ENCODE measurements at regions not wholly inside any gene's neighbourhood (a gene's known extent, or its start where the extent isn't known, plus 50 kb on each side); places are given as distances from the start of the nearest gene placed in this dataset.
"Not testable (repeated sequence)": the region's sequence is repeated elsewhere in the genome, so short reads cannot be mapped to it uniquely, and the experiment has no call there.

- DNase-seq (ENCODE audit: low read depth in 2 of 2): no peak
Observed at GRCh38 chr1:19024532-19024931, 68.1 kb upstream of the IFFO2 start.

- no peak for DNase-seq (ENCODE audit: low read depth in 2 of 2)
Observed at GRCh38 chr1:19023787-19024186, 67.3 kb upstream of the IFFO2 start.

- DNase-seq (ENCODE audit: low read depth in 2 of 2): no peak
Observed at GRCh38 chr1:19021845-19022244, 65.4 kb upstream of the IFFO2 start.

- DNase-seq (ENCODE audit: low read depth in 2 of 2): not testable (repeated sequence)
Observed at GRCh38 chr1:19019288-19019687, 62.8 kb upstream of the IFFO2 start.

- no peak for DNase-seq (ENCODE audit: low read depth in 2 of 2)
Observed at GRCh38 chr1:19015476-19015875, 59.0 kb upstream of the IFFO2 start.

- no peak for DNase-seq (ENCODE audit: low read depth in 2 of 2)
Observed at GRCh38 chr1:19014765-19015164, 58.3 kb upstream of the IFFO2 start.

GRCh38 chr1:19013826-19014548 lies 57.5 kb upstream of the IFFO2 start:
- no peak for DNase-seq (ENCODE audit: low read depth in 2 of 2)

- DNase-seq (ENCODE audit: low read depth in 2 of 2): no peak
Observed at GRCh38 chr1:19011845-19012231, 55.4 kb upstream of the IFFO2 start.

GRCh38 chr1:19010995-19011844 lies 54.7 kb upstream of the IFFO2 start:
- DNase-seq (ENCODE audit: low read depth in 2 of 2): peak; percentile 72 to 74

- DNase-seq (ENCODE audit: low read depth in 2 of 2): no peak
Observed at GRCh38 chr1:19010503-19010902, 54.0 kb upstream of the IFFO2 start.

- no peak for DNase-seq (ENCODE audit: low read depth in 2 of 2)
Observed at GRCh38 chr1:19009882-19010321, 53.4 kb upstream of the IFFO2 start.

GRCh38 chr1:19009126-19009881 lies 52.8 kb upstream of the IFFO2 start:
- no peak for DNase-seq (ENCODE audit: low read depth in 2 of 2)

- no peak for DNase-seq (ENCODE audit: low read depth in 2 of 2)
Observed at GRCh38 chr1:19007491-19008441, 51.3 kb upstream of the IFFO2 start.

GRCh38 chr1:19006837-19007271 lies 50.4 kb upstream of the IFFO2 start:
- DNase-seq (ENCODE audit: low read depth in 2 of 2): no peak

Data from activated CD4-positive, alpha-beta T cell treated with anti-CD3 and anti-CD28 coated beads for 24 hours (primary cell).